HCT116 (cell line): ENCODE measurements at regions not wholly inside any gene's neighbourhood (a gene's known extent, or its start where the extent isn't known, plus 50 kb on each side); places are given as distances from the start of the nearest gene placed in this dataset.

ENCODE experiments used
- ATAC-seq: fragments of 200-7000 bp; cut with Tn5 transposase; 2 replicates; pipeline ENCODE4 v1.9.1; 2020; ENCODE audit warnings: mild to moderate bottlenecking, moderate library complexity
- BruUV-seq: library from RNA; stranded (reverse); fragments of 400-500 nt; replicated peaks from 2 replicates; lab custom pipeline; 2021; lab: Mats Ljungman, UMichigan
- CTCF ChIA-PET: fragments of 300-600 bp; sonication (Branson Sonifier 250); formaldehyde crosslinking; loops from one replicate; lab custom pipeline; 2021; ENCODE audit warnings: antibody characterized with exemption; lab: Charles Lee
- POLR2A ChIA-PET: fragments of 300-600, 350-600 bp; sonication (Branson Sonifier 250); formaldehyde crosslinking; loops from one replicate; lab custom pipeline; 2021; ENCODE audit warnings: antibody characterized with exemption; lab: Charles Lee
- RAD21 ChIA-PET, 2 experiments: fragments of 300-600 bp; sonication (Branson Sonifier 250); formaldehyde crosslinking; loops; one replicate each; lab custom pipeline; 2023; ENCODE audit warnings: low total read pairs in 2 of 2; ENCODE audit not compliant: uncharacterized antibody in 2 of 2, unreplicated experiment in 2 of 2, low non-redundant PET in 1 of 2; lab: Charles Lee
- DNase-seq: peaks from one replicate; pipeline ENCODE4 v3.0.0-alpha.2; 2010; ENCODE audit warnings: low read depth, low spot score
- H2AFZ ChIP-seq: fragments of 200-600 bp; shearing (Covaris generic), sonication (generic); 2 replicates; pipeline ENCODE4 v1.6.1; 2017; ENCODE audit warnings: low read depth, mixed run types, mixed read lengths, antibody characterized with exemption, low read length; ENCODE audit not compliant: poor library complexity, severe bottlenecking
- H3K27ac ChIP-seq: 2 replicates; pipeline ENCODE4 v1.5.1; 2012; ENCODE audit warnings: low read depth, low read length
- H3K27me3 ChIP-seq: fragments of 200-600 bp; sonication (generic); 2 replicates; pipeline ENCODE4 v1.6.1; 2016; ENCODE audit warnings: mixed run types, low read length, mixed read lengths; ENCODE audit not compliant: insufficient read depth
- H3K36me3 ChIP-seq, 2 experiments: fragments of 200-500 bp in 1 of 2; fragments of 200-600 bp in 1 of 2; sonication (Bioruptor generic) in 1 of 2; sonication (generic) in 1 of 2; 2 replicates each; pipeline versions ENCODE4 v1.5.1 to v1.6.1; 2014 to 2016; ENCODE audit warnings: low read length in 2 of 2, inconsistent platforms in 1 of 2, mixed read lengths in 1 of 2, mixed run types in 1 of 2; ENCODE audit not compliant: insufficient read depth in 2 of 2, control insufficient read depth in 1 of 2
- H3K4me1 ChIP-seq, 2 experiments: fragments of 200-600 bp in 1 of 2; sonication (generic) in 1 of 2; 2 replicates each; pipeline versions ENCODE4 v1.5.1 to v1.6.1; 2012 to 2017; ENCODE audit warnings: low read length in 2 of 2, inconsistent platforms in 1 of 2, mild to moderate bottlenecking in 1 of 2, mixed read lengths in 1 of 2, mixed run types in 1 of 2, moderate library complexity in 1 of 2; ENCODE audit not compliant: insufficient read depth in 2 of 2, control insufficient read depth in 1 of 2
- H3K4me2 ChIP-seq: fragments of 200-600 bp; sonication (generic); 2 replicates; pipeline ENCODE4 v1.6.1; 2017; ENCODE audit warnings: mixed run types, low read length, mixed read lengths
- H3K4me3 ChIP-seq, 2 experiments: fragments of 200-600 bp in 1 of 2; sonication (generic) in 1 of 2; replicated peaks in 1 of 2; 2 replicates each; pipeline ENCODE4 v1.5.1; 2011 to 2016; ENCODE audit warnings: low read length in 2 of 2, control low read depth in 1 of 2, low read depth in 1 of 2, mild to moderate bottlenecking in 1 of 2, mixed read lengths in 1 of 2, mixed run types in 1 of 2
- H3K79me2 ChIP-seq: fragments of 200-600 bp; sonication (generic); 2 replicates; pipeline ENCODE4 v1.6.1; 2017; ENCODE audit warnings: mild to moderate bottlenecking, mixed run types, low read length, moderate library complexity, mixed read lengths; ENCODE audit not compliant: insufficient read depth
- H3K9ac ChIP-seq: fragments of 200-600 bp; sonication (generic); 2 replicates; pipeline ENCODE4 v1.6.1; 2016; ENCODE audit warnings: low read length, mixed read lengths
- H3K9me2 ChIP-seq: fragments of 200-600 bp; sonication (generic), shearing (Covaris generic); 2 replicates; pipeline ENCODE4 v1.6.1; 2017; ENCODE audit warnings: mixed run types, mild to moderate bottlenecking, moderate library complexity; ENCODE audit not compliant: insufficient read depth
- H3K9me3 ChIP-seq, 2 experiments: fragments of 200-500 bp in 1 of 2; fragments of 200-600 bp in 1 of 2; sonication (Bioruptor generic) in 1 of 2; sonication (generic) in 1 of 2; 2 replicates each; pipeline ENCODE4 v1.6.1; 2014 to 2017; ENCODE audit warnings: low read length in 2 of 2, mixed read lengths in 2 of 2, inconsistent platforms in 1 of 2, low read depth in 1 of 2, mild to moderate bottlenecking in 1 of 2, mixed run types in 1 of 2, moderate library complexity in 1 of 2; ENCODE audit not compliant: control insufficient read depth in 1 of 2, insufficient read depth in 1 of 2
- H4K20me1 ChIP-seq: fragments of 200-600 bp; sonication (generic), shearing (Covaris generic); 2 replicates; pipeline ENCODE4 v1.6.1; 2017; ENCODE audit warnings: mixed run types, mild to moderate bottlenecking, moderate library complexity; ENCODE audit not compliant: insufficient read depth
- CEBPB ChIP-seq: IDR thresholded peaks from 2 replicates; pipeline ENCODE4 v1.6.1; 2012; ENCODE audit warnings: low read depth
- EGR1 ChIP-seq: IDR thresholded peaks from 2 replicates; pipeline ENCODE4 v1.6.1; 2012; ENCODE audit warnings: low read depth
- ELF1 ChIP-seq: IDR thresholded peaks from 2 replicates; pipeline ENCODE4 v1.6.1; 2012; ENCODE audit warnings: low read depth, borderline replicate concordance
- EZH2phosphoT487 ChIP-seq: fragments of 200-600 bp; IDR thresholded peaks from 2 replicates; pipeline ENCODE4 v1.6.1; 2018; ENCODE audit warnings: antibody characterized with exemption, borderline replicate concordance
- POLR2A ChIP-seq: IDR thresholded peaks from 2 replicates; pipeline ENCODE4 v1.7.0; 2011; ENCODE audit warnings: borderline replicate concordance; ENCODE audit not compliant: insufficient read depth, insufficient read length; ENCODE audit errors: extremely low read depth
- POLR2AphosphoS5 ChIP-seq: IDR thresholded peaks from 2 replicates; pipeline ENCODE4 v1.6.1; 2011; ENCODE audit warnings: mild to moderate bottlenecking, low read depth, low read length, moderate library complexity
- RAD21 ChIP-seq: IDR thresholded peaks from 2 replicates; pipeline ENCODE4 v1.6.1; 2012; ENCODE audit warnings: low read depth, mild to moderate bottlenecking
- SIN3A ChIP-seq: IDR thresholded peaks from 2 replicates; pipeline ENCODE4 v1.6.1; 2012; ENCODE audit warnings: low read depth
- SP1 ChIP-seq: IDR thresholded peaks from 2 replicates; pipeline ENCODE4 v1.6.1; 2012; ENCODE audit warnings: low read depth
- SRF ChIP-seq: IDR thresholded peaks from 2 replicates; pipeline ENCODE4 v1.6.1; 2012; ENCODE audit warnings: low read depth
- TCF7L2 ChIP-seq: IDR thresholded peaks from 2 replicates; pipeline ENCODE4 v1.7.0; 2011; ENCODE audit warnings: borderline replicate concordance, inconsistent platforms; ENCODE audit not compliant: insufficient read depth, insufficient read length; ENCODE audit errors: extremely low read depth
- YY1 ChIP-seq: IDR thresholded peaks from 2 replicates; pipeline ENCODE4 v1.6.1; 2011; ENCODE audit warnings: low read length, low read depth, moderate library complexity, mild to moderate bottlenecking; ENCODE audit not compliant: insufficient replicate concordance; ENCODE audit errors: extremely low read depth
- ZFX ChIP-seq: fragments of 450-650 bp; IDR thresholded peaks from 2 replicates; pipeline ENCODE4 v1.6.1; 2017
- ZNF274 ChIP-seq: fragments of 200-500 bp; sonication (Bioruptor generic); IDR thresholded peaks from 2 replicates; pipeline ENCODE4 v1.6.1; 2014; ENCODE audit warnings: mild to moderate bottlenecking, low read depth, low read length, inconsistent platforms
- intact Hi-C: fragments of 100-400 bp; cut with micrococcal nuclease; formaldehyde crosslinking; loops from 2 replicates; pipeline ENCODE4 v1.10.0; 2022
- TF ChIP-seq, protein P1 (sequence below): IDR thresholded peaks from 2 replicates; pipeline ENCODE4 v1.6.1; 2011; ENCODE audit warnings: mild to moderate bottlenecking, low read length, moderate library complexity; ENCODE audit not compliant: insufficient replicate concordance; ENCODE audit errors: extremely low read depth
- TF ChIP-seq, protein P2 (sequence below), 3 experiments: fragments of 200-600 bp in 1 of 3; sonication (generic) in 1 of 3; IDR thresholded peaks in 2 of 3; conservative IDR thresholded peaks in 1 of 3; 2 replicates each; pipeline ENCODE4 v1.5.1; 2012 to 2017; ENCODE audit warnings: low read depth in 2 of 3, low read length in 2 of 3, antibody characterized with exemption in 1 of 3, borderline replicate concordance in 1 of 3, control low read depth in 1 of 3, mild to moderate bottlenecking in 1 of 3, mixed read lengths in 1 of 3, mixed run types in 1 of 3, moderate library complexity in 1 of 3; ENCODE audit not compliant: insufficient read depth in 1 of 3
- TF ChIP-seq, protein P3 (sequence below): IDR thresholded peaks from 2 replicates; pipeline ENCODE4 v1.6.1; 2012
- TF ChIP-seq, protein P4 (sequence below): IDR thresholded peaks from 2 replicates; pipeline ENCODE4 v1.6.1; 2012

DNA sequence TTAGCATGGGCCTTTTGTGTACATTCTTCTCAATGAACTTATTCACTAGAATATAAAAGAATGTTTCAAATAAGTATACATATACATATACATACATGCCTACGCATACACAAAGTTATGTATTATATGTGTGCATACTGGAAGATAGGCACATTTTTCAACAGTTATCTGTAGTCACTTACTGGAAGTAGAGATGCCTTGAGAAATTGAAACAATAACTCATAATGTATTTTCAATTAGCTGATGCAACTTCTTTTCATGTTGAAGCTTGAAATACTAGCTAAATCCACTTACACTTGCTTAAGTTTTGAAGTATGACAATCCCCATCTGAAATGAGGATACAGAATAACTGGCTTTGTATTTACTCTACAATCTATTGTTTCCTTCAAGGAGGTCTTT is 469.0 kb upstream of the PTGER4 start:
- Histone ChIP-seq H2AFZ (no peak overlapping the region), H3K9me3 (no peaks in the 10 kb centered on the region), H3K27ac (no peak overlapping the region), H3K27me3 (no peaks in the 10 kb centered on the region), H3K9me2 (no peaks in the 10 kb centered on the region), H3K4me3 (no peak overlapping the region), H4K20me1 (no peaks in the 10 kb centered on the region), H3K79me2 (no peaks in the 10 kb centered on the region), H3K9ac (no peak overlapping the region), H3K4me1 (no peaks in the 10 kb centered on the region), H3K4me2 (no peak overlapping the region)
- intact Hi-C loops, result no loop called here
- CTCF ChIA-PET, result no interaction called here
- RAD21 ChIA-PET, result no interaction called here
- no peak for DNase-seq
- POLR2A ChIA-PET, result no interaction called here
- TF ChIP-seq CEBPB, result no peak
- no peak for TF ChIP-seq EGR1
- TF ChIP-seq SIN3A, result no peak
- TF ChIP-seq ZNF274, result no peak
- TF ChIP-seq, all 23 proteins: peak for 0
- no peaks in the 10 kb centered on the region for H3K36me3 ChIP-seq
- no peak for ATAC-seq
- no TSS peak for BruUV-seq

DNA sequence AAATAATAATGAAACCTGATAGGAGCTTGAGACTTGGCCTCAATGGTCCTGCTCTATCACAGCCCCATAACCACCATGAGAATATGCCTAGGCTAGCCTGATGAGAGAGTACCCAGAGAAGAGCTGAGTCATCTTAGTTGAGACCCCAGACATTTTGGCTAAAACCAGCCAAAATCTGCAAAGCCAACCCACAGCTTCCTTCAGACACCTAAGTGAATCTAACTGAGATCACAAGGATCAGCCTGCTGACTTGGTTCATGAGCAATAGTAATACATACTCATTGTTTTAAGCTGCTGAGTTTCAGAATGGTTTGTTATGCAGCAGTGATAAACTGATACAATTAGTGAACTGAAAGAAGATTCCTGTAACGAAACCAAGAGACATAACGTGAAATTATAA is 473.7 kb upstream of the PTGER4 start:
- POLR2A ChIA-PET, result no interaction called here
- H3K4me3 ChIP-seq, result no peak overlapping the region
- no peak overlapping the region for H3K9ac ChIP-seq
- no peaks in the 10 kb centered on the region for H4K20me1 ChIP-seq
- no peaks in the 10 kb centered on the region for H3K9me3 ChIP-seq
- CTCF ChIA-PET, result no interaction called here
- H3K36me3 ChIP-seq, result no peaks in the 10 kb centered on the region
- no TSS peak for BruUV-seq
- H2AFZ ChIP-seq, result no peak overlapping the region
- H3K79me2 ChIP-seq, result no peaks in the 10 kb centered on the region
- no peak for ATAC-seq
- no peaks in the 10 kb centered on the region for H3K9me2 ChIP-seq
- intact Hi-C loops, result no loop called here
- no peaks in the 10 kb centered on the region for H3K4me1 ChIP-seq
- no peak overlapping the region for H3K4me2 ChIP-seq
- RAD21 ChIA-PET, result no interaction called here
- DNase-seq, result no peak
- H3K27ac ChIP-seq, result no peak overlapping the region
- no peaks in the 10 kb centered on the region for H3K27me3 ChIP-seq
- no peak for TF ChIP-seq POLR2A
- TF ChIP-seq SRF, result no peak
- TF ChIP-seq RAD21, result no peak
- TF ChIP-seq, protein P1, sequence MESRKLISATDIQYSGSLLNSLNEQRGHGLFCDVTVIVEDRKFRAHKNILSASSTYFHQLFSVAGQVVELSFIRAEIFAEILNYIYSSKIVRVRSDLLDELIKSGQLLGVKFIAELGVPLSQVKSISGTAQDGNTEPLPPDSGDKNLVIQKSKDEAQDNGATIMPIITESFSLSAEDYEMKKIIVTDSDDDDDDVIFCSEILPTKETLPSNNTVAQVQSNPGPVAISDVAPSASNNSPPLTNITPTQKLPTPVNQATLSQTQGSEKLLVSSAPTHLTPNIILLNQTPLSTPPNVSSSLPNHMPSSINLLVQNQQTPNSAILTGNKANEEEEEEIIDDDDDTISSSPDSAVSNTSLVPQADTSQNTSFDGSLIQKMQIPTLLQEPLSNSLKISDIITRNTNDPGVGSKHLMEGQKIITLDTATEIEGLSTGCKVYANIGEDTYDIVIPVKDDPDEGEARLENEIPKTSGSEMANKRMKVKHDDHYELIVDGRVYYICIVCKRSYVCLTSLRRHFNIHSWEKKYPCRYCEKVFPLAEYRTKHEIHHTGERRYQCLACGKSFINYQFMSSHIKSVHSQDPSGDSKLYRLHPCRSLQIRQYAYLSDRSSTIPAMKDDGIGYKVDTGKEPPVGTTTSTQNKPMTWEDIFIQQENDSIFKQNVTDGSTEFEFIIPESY, result no peak
- no peak for TF ChIP-seq SIN3A
- TF ChIP-seq, protein P2, sequence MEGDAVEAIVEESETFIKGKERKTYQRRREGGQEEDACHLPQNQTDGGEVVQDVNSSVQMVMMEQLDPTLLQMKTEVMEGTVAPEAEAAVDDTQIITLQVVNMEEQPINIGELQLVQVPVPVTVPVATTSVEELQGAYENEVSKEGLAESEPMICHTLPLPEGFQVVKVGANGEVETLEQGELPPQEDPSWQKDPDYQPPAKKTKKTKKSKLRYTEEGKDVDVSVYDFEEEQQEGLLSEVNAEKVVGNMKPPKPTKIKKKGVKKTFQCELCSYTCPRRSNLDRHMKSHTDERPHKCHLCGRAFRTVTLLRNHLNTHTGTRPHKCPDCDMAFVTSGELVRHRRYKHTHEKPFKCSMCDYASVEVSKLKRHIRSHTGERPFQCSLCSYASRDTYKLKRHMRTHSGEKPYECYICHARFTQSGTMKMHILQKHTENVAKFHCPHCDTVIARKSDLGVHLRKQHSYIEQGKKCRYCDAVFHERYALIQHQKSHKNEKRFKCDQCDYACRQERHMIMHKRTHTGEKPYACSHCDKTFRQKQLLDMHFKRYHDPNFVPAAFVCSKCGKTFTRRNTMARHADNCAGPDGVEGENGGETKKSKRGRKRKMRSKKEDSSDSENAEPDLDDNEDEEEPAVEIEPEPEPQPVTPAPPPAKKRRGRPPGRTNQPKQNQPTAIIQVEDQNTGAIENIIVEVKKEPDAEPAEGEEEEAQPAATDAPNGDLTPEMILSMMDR (IDR thresholded peaks at IDR 0.05 in 2 of 3, conservative IDR thresholded peaks at IDR 0.05 in 1 of 3; ENCODE audit: borderline replicate concordance in 1 of 3, insufficient read depth in 1 of 3, low read depth in 2 of 3, low read length in 2 of 3), result no peak
- no peak for TF ChIP-seq YY1
- TF ChIP-seq, protein P3, sequence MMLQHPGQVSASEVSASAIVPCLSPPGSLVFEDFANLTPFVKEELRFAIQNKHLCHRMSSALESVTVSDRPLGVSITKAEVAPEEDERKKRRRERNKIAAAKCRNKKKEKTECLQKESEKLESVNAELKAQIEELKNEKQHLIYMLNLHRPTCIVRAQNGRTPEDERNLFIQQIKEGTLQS, result no peak
- TF ChIP-seq, protein P4, sequence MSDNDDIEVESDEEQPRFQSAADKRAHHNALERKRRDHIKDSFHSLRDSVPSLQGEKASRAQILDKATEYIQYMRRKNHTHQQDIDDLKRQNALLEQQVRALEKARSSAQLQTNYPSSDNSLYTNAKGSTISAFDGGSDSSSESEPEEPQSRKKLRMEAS, result no peak
- no peak for TF ChIP-seq SP1
- TF ChIP-seq TCF7L2, result no peak
- no peak for TF ChIP-seq ZNF274
- TF ChIP-seq CEBPB, result no peak
- TF ChIP-seq ZFX, result no peak
- TF ChIP-seq EZH2phosphoT487, result no peak
- TF ChIP-seq POLR2AphosphoS5, result no peak
- no peak for TF ChIP-seq EGR1
- TF ChIP-seq ELF1, result no peak
